Gastrocnemius medialis (tissue), 4 donors: ENCODE measurements at regions not wholly inside any gene's neighbourhood (a gene's known extent, or its start where the extent isn't known, plus 50 kb on each side); places are given as distances from the start of the nearest gene placed in this dataset.

Experiments
- ATAC-seq, 2 donors: fragments of 150-250 bp; one replicate each; pipeline ENCODE4 v1.9.1; 2016
- DNase-seq, 2 donors: peaks; one replicate each; pipeline ENCODE4 v3.0.0-alpha.2; 2019
- H3K27ac ChIP-seq, 4 donors: fragments of 200-600 bp; sonication (generic); 1 replicate in 1 of 4; 2 replicates in 3 of 4; pipeline ENCODE4 v1.5.1; 2016 to 2018; ENCODE audit warnings: mild to moderate bottlenecking in 2 of 4, moderate library complexity in 1 of 4
- H3K27me3 ChIP-seq, 3 donors: fragments of 200-600 bp; sonication (generic) in 2 of 3; 1 replicate in 1 of 3; 2 replicates in 2 of 3; pipeline versions ENCODE4 v1.5.1 to v1.6.0; 2016 to 2019; ENCODE audit warnings: mild to moderate bottlenecking in 1 of 3, moderate library complexity in 1 of 3
- H3K36me3 ChIP-seq, 2 donors: fragments of 200-600 bp; sonication (generic) in 1 of 2; one replicate each; pipeline ENCODE4 v1.5.1; 2017 to 2018
- H3K4me1 ChIP-seq, 2 donors: fragments of 200-600 bp; sonication (generic) in 1 of 2; one replicate each; pipeline ENCODE4 v1.5.1; 2016 to 2017; ENCODE audit warnings: mild to moderate bottlenecking in 2 of 2
- H3K4me3 ChIP-seq, 4 donors: fragments of 200-600 bp; sonication (generic) in 3 of 4; 1 replicate in 1 of 4; 2 replicates in 3 of 4; pipeline ENCODE4 v1.5.1; 2016 to 2019; ENCODE audit warnings: mild to moderate bottlenecking in 2 of 4
- H3K9me3 ChIP-seq, 3 donors: fragments of 200-600 bp; sonication (generic) in 2 of 3; 1 replicate in 1 of 3; 2 replicates in 2 of 3; pipeline ENCODE4 v1.5.1; 2016 to 2019
- POLR2A ChIP-seq, 2 donors: fragments of 450-650 bp; IDR thresholded peaks; one replicate each; pipeline ENCODE4 v1.6.1; 2017; ENCODE audit warnings: antibody characterized with exemption in 2 of 2, mild to moderate bottlenecking in 2 of 2, moderate library complexity in 2 of 2
- in situ Hi-C, 4 donors: fragments of 200-750 bp; cut with MboI; loops; one replicate each; pipeline versions ENCODE4 v1.15.0 to v1.8.0; 2017; ENCODE audit warnings: low sequenced_read_pairs in 4 of 4
- intact Hi-C: fragments of 100-400 bp; cut with DNase I; formaldehyde crosslinking; loops from one replicate; pipeline ENCODE4 v1.15.1; 2023; ENCODE audit warnings: low total_unique reads
- TF ChIP-seq, protein P1 (sequence below), 5 experiments: fragments of 450-650 bp in 3 of 5; fragments of 200-600 bp in 2 of 5; sonication (generic) in 2 of 5; IDR thresholded peaks in 4 of 5; conservative IDR thresholded peaks in 1 of 5; 1 replicate in 4 of 5; 2 replicates in 1 of 5; pipeline ENCODE4 v1.5.1; 2016 to 2019; ENCODE audit warnings: antibody characterized with exemption in 5 of 5, mild to moderate bottlenecking in 3 of 5, moderate library complexity in 3 of 5

DNA sequence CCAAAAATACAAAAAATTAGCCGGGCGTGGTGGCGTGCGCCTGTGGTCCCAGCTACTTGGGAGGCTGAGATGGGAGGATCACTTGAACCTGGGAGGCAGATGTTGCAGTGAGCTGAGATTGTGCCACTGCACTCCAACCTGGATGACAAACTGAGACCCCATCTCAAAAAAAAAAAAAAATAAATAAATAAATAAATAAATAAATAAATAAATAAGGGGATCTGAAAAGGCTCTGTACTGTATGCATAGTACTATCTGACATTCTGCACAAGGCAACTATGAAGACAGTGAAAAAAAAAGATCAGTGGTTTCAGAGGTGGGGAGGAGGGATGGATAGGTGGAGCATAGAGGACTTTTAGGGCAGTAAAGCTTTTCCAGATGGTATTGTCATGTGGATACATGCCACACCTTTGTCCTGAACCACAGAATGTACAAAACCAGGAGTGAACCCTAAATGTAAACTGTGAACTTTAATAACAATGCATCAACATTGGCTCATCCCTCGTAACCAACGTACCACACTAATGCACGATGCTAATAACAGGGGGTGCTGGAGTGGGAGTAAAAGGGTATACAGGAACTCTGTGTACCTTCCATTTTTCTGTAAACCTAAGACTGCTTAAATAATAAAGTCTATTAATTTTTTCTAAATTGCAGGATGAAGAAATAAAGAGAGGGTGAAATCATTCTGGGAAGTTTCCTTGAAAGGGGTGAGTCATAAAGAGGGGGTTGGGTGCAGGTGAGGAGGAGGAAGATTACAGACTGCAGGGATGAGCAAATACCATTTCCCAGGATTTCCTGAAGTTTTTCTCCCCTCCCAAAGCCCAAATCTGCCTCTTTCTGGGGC is 155.8 kb upstream of the SDK2 start:
- intact Hi-C loops, result no loop called here
- DNase-seq (no peak), ATAC-seq (no peak)
- no peak overlapping the region for H3K4me3 ChIP-seq
- H3K9me3 ChIP-seq, result no peaks in the 10 kb centered on the region
- H3K27me3 ChIP-seq, result peaks cover 0 to 19% (median 4%) of the 10 kb centered on the region in 3 donors
- in situ Hi-C loops, result no loop called here
- no peak overlapping the region for H3K27ac ChIP-seq
- H3K36me3 ChIP-seq, result no peaks in the 10 kb centered on the region
- no peak for TF ChIP-seq POLR2A (IDR thresholded peaks at IDR 0.05)
- TF ChIP-seq, protein P1, sequence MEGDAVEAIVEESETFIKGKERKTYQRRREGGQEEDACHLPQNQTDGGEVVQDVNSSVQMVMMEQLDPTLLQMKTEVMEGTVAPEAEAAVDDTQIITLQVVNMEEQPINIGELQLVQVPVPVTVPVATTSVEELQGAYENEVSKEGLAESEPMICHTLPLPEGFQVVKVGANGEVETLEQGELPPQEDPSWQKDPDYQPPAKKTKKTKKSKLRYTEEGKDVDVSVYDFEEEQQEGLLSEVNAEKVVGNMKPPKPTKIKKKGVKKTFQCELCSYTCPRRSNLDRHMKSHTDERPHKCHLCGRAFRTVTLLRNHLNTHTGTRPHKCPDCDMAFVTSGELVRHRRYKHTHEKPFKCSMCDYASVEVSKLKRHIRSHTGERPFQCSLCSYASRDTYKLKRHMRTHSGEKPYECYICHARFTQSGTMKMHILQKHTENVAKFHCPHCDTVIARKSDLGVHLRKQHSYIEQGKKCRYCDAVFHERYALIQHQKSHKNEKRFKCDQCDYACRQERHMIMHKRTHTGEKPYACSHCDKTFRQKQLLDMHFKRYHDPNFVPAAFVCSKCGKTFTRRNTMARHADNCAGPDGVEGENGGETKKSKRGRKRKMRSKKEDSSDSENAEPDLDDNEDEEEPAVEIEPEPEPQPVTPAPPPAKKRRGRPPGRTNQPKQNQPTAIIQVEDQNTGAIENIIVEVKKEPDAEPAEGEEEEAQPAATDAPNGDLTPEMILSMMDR (IDR thresholded peaks at IDR 0.05 in 4 of 5, conservative IDR thresholded peaks at IDR 0.05 in 1 of 5), result no peak
- no peaks in the 10 kb centered on the region for H3K4me1 ChIP-seq

DNA sequence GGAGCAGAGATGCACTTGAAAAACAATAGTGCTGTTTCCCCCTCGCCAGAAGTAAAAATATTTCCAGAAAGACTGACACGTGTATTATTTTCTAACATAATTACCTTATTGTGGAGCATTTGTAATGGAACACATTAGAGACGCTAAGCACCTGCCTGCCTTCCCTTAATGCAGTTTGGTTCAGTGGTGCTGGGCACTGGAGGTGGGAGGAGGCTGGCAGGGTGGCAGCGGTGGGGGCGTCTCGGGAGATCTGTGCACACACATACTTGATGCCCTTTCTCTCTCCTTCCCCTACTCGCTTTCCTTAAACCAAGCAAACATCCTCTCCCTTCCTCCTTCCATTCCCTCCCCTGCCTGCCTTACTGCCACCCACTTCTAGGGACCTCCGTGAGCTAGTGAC is 156.6 kb upstream of the SDK2 start:
- no peaks in the 10 kb centered on the region for H3K36me3 ChIP-seq
- no peak overlapping the region for H3K27ac ChIP-seq

DNA sequence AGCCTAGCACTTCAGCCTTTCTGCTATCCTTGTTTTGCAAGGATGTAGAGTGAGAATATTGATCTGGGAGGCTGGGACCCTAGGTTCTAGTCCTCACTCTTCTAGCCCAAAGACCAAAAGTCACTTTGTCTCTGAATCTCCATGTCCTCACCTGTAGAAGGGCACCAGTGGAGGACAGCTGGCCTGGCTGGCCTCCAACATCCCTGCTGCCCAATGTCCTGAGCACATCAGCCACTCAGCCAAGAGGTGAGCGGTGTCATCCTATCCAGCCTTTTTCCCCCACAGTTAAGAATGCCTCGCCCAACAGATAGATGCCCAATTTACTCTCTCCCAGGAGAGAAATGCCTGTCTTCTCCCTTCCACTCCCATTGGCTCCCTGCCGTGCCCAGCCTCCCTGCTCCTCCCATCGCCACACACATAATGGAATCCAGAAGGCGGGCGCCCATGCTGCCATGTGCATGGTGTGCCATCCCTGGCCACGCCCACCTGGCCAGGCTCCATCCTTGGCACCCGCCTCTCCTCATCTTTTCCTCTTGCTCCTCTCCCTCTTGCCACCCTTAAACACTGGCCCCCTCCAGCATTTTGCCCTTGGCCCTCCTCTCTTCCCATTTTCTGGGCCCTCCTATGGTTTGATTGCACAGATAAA is 157.3 kb upstream of the SDK2 start:
- DNase-seq (no peak), ATAC-seq (no peak)
- Histone ChIP-seq H3K36me3 (no peaks in the 10 kb centered on the region), H3K27ac (no peak overlapping the region), H3K4me1 (no peaks in the 10 kb centered on the region), H3K9me3 (no peaks in the 10 kb centered on the region), H3K27me3 (peaks cover 0 to 22% (median 6%) of the 10 kb centered on the region in 3 donors), H3K4me3 (no peak overlapping the region)
- intact Hi-C loops (no loop called here), in situ Hi-C loops (no loop called here)
- no peak for TF ChIP-seq POLR2A (IDR thresholded peaks at IDR 0.05)
- TF ChIP-seq, protein P1 (IDR thresholded peaks at IDR 0.05 in 4 of 5, conservative IDR thresholded peaks at IDR 0.05 in 1 of 5), result no peak

More for the DNA sequence above, 156.6 kb upstream of the SDK2 start:
- no peaks in the 10 kb centered on the region for H3K9me3 ChIP-seq
- no peaks in the 10 kb centered on the region for H3K4me1 ChIP-seq
- ATAC-seq, result no peak
- in situ Hi-C loops, result no loop called here
- intact Hi-C loops, result no loop called here
- no peak for DNase-seq
- TF ChIP-seq, protein P1 (IDR thresholded peaks at IDR 0.05 in 4 of 5, conservative IDR thresholded peaks at IDR 0.05 in 1 of 5), result no peak
- no peak for TF ChIP-seq POLR2A (IDR thresholded peaks at IDR 0.05)
- peaks cover 0 to 22% (median 6%) of the 10 kb centered on the region in 3 donors for H3K27me3 ChIP-seq
- H3K4me3 ChIP-seq, result no peak overlapping the region

DNA sequence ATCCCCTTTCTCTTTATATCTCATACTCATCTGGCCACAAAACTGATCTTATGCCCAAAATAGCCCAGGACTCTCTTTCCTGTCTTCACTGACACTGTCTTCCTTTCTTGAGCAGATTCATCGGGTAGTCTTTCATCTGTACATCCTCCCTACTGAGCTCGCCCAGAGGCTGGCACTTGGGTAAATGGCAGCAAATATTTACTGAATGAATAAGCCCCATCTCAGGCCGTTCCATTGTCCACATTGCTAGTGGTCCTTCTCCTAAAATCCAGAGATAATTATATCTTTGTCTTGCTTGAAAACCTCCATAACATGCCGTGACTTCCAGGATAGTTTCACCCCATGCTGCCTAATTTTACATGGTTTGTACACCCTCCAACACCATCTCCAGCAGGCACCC is 158.1 kb upstream of the SDK2 start:
- H3K4me1 ChIP-seq, result no peaks in the 10 kb centered on the region
- in situ Hi-C loops, result no loop called here
- DNase-seq, result no peak
- no peak for ATAC-seq
- H3K9me3 ChIP-seq, result no peaks in the 10 kb centered on the region
- H3K36me3 ChIP-seq, result no peaks in the 10 kb centered on the region
- intact Hi-C loops, result no loop called here
- H3K4me3 ChIP-seq, result no peak overlapping the region
- H3K27me3 ChIP-seq, result peaks cover 0 to 22% (median 6%) of the 10 kb centered on the region in 3 donors
- TF ChIP-seq POLR2A (IDR thresholded peaks at IDR 0.05), result no peak
- TF ChIP-seq, protein P1 (IDR thresholded peaks at IDR 0.05 in 4 of 5, conservative IDR thresholded peaks at IDR 0.05 in 1 of 5), result no peak
- H3K27ac ChIP-seq, result no peak overlapping the region
